ENCODE measurements at regions not wholly inside any gene's neighbourhood (a gene's known extent, or its start where the extent isn't known, plus 50 kb on each side); places are given as distances from the start of the nearest gene placed in this dataset.

GRCh38 chr1:30040081-30041019, 683.0 kb downstream of the MATN1 start:
- no peak overlapping the region for H3K4me3 ChIP-seq (ENCODE audit: control insufficient read depth, low read depth, low read length)
- TF ChIP-seq, protein P1, sequence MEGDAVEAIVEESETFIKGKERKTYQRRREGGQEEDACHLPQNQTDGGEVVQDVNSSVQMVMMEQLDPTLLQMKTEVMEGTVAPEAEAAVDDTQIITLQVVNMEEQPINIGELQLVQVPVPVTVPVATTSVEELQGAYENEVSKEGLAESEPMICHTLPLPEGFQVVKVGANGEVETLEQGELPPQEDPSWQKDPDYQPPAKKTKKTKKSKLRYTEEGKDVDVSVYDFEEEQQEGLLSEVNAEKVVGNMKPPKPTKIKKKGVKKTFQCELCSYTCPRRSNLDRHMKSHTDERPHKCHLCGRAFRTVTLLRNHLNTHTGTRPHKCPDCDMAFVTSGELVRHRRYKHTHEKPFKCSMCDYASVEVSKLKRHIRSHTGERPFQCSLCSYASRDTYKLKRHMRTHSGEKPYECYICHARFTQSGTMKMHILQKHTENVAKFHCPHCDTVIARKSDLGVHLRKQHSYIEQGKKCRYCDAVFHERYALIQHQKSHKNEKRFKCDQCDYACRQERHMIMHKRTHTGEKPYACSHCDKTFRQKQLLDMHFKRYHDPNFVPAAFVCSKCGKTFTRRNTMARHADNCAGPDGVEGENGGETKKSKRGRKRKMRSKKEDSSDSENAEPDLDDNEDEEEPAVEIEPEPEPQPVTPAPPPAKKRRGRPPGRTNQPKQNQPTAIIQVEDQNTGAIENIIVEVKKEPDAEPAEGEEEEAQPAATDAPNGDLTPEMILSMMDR (IDR thresholded peaks at IDR 0.05; ENCODE audit: control insufficient read depth, insufficient read depth, low read depth, low read length, missing control alignments): no peak
- DNase-seq (ENCODE audit: low read depth): no peak

DNA sequence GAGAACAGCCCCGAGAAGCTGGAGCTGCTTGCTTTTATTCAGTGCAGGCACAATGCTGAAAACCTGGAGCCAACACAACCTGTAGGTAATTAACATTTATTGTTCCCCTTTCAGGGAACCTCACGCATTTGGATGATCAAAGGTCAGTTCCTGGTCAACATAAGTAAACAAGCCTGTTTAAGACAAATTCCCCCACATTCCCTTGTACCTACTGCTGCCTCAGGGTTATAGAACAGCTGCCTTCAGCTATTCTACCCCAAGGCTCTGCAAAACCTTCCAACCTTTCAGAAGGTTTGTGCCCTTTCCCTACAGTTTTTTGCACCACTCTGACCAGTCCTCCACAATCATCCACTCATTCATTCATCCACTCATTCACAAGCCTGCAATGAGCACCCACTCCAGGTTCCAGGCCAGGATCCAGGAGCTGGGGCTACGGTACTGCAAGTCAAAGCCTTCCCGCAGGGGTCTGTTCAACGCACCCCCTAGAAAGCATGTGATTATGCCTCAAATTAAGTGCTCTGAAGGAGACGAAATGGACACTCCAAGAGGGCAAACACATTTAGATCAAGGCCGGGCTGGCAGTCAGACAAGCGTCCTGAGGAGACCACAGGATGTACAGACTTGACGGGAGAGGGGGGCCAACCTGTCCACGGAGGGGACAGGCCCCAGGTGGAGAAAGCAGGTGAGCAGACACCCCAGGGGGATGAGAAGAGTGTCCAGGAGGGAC, 683.9 kb downstream of the MATN1 start:
- no peak overlapping the region for H3K4me3 ChIP-seq (ENCODE audit: control insufficient read depth, low read depth, low read length)
- TF ChIP-seq, protein P1 (IDR thresholded peaks at IDR 0.05; ENCODE audit: control insufficient read depth, insufficient read depth, low read depth, low read length, missing control alignments): no peak
- DNase-seq (ENCODE audit: low read depth): no peak

DNA sequence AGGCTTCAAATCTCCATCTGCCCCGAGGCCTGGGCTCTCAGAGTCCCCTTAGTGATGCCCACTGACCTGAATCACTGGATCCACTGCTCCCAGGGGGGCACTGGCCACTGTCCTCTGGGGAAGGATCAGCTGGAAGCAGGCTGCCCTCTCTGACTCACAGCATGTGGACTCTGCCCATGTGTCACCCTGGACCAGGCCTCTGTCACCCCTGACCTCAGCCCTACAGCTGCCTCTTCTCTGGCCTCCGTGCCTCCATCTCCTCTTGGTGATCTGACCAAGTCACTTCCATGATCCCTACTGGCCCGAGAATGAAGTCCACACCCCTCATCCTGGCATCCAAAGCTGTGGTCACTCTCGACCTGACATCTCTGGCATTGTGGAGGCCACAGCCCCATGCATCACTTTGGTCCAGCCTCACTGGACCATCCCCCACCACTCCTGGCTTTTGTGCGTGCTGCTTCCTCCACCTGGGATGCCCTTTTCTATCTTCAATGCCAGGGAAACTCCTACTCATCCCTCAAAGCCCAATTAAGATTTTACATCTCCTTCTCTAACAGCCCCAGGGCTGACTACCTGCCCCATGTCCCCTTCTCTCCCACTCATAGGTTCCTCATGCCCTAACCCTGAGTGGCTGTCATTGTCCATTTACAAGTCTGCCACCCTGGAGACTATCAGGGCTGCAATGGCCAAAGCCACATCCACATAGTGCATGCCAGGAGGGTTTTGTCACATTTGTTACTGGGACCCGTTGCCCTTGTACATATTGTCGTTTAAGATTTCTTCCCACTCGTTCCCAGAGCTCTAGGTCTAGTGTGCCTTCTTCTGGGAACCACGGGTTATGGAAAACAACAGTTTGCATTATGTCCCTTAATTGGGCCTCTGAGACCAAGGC, 685.0 kb downstream of the MATN1 start:
- H3K4me3 ChIP-seq (ENCODE audit: control insufficient read depth, low read depth, low read length): no peak overlapping the region
- TF ChIP-seq, protein P1 (IDR thresholded peaks at IDR 0.05; ENCODE audit: control insufficient read depth, insufficient read depth, low read depth, low read length, missing control alignments): no peak

DNA sequence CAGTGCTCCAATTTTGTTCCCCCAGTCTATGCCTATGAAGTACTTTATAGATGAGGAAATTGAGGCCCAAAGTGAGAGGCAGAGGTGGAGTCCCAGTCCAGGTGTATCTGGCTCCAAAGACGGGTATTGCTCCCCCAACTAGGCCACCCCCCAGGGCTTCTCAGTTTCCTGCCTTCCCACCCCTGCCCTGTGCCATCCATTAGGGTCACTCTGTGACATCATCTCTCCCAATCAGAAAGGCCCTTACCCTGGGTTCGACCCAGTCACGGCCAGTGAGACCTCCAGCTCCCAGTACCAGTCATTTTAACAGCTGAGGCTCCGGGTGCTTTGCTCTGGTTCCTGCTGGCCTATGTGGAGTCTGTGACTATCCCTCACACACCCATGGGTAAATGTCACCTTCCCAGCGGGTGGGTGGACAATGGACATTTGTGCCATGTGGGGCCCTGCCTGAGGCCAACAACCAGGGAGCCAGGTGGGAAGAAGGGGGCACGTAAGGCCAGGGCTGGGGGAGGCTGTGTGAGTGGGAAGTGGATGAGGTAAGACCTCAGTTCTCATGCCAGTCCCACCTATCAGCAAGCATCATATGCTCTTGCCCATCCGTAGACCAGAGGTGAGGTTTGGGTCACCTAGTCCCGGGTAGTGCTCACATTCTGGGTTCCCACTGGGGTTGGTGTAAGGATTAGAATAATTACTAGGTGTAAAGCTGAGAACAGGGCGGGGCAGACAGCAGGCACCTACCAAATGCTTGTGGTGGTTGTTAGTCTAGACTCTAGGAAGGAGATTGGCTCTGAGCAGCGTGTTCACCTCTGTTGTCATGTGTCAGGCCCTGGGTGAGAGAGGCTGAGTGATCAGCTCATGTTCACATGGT, 685.9 kb downstream of the MATN1 start:
- DNase-seq (ENCODE audit: low read depth): no peak
- H3K4me3 ChIP-seq (ENCODE audit: control insufficient read depth, low read depth, low read length): no peak overlapping the region
- TF ChIP-seq, protein P1 (IDR thresholded peaks at IDR 0.05; ENCODE audit: control insufficient read depth, insufficient read depth, low read depth, low read length, missing control alignments): no peak

More for the DNA sequence above, 685.0 kb downstream of the MATN1 start:
- no peak for DNase-seq (ENCODE audit: low read depth)

DNA sequence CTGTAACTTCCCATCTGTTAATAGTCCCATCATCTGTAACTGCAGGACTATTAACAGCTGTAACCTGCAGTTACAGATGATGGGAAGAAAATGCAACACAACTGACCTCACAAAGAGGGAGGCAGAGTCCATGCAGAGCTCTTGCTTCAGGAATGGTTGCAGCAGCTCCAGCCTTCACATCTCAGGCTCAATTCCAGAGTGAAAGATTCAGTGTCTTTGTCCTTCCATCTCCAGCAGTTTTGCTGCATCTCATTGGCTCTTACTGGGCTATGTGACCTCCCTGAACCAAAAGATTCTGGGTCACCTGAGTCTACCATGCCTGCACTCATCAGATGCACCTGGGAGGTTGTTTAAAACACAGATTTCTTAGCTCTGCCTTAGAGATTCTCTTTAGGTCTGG, 686.7 kb downstream of the MATN1 start:
- TF ChIP-seq, protein P1 (IDR thresholded peaks at IDR 0.05; ENCODE audit: control insufficient read depth, insufficient read depth, low read depth, low read length, missing control alignments): no peak
- H3K4me3 ChIP-seq (ENCODE audit: control insufficient read depth, low read depth, low read length): no peak overlapping the region
- no peak for DNase-seq (ENCODE audit: low read depth)

All from AG09309 (cell line).